Caco-2 (cell line): ENCODE measurements at regions not wholly inside any gene's neighbourhood (a gene's known extent, or its start where the extent isn't known, plus 50 kb on each side); places are given as distances from the start of the nearest gene placed in this dataset.

ENCODE experiments used
- BruUV-seq: library from RNA; stranded (reverse); fragments of 400-500 nt; replicated peaks from 2 replicates; lab custom pipeline; 2021; lab: Mats Ljungman, UMichigan
- CTCF ChIA-PET: fragments of 300-600 bp; sonication (Branson Sonifier 250); formaldehyde crosslinking; loops from one replicate; lab custom pipeline; 2022; ENCODE audit warnings: antibody characterized with exemption; lab: Charles Lee
- POLR2A ChIA-PET: fragments of 300-600 bp; sonication (Branson Sonifier 250); formaldehyde crosslinking; loops from one replicate; lab custom pipeline; 2022; ENCODE audit warnings: antibody characterized with exemption; lab: Charles Lee
- DNase-seq, 2 experiments: peaks; one replicate each; pipeline versions ENCODE4 v3.0.0 to v3.0.0-alpha.2; 2020 to 2022
- H3K27me3 ChIP-seq: replicated peaks from 2 replicates; pipeline ENCODE4 v1.6.0; 2011; ENCODE audit warnings: low read length; ENCODE audit not compliant: control insufficient read depth, insufficient read depth
- H3K36me3 ChIP-seq: 2 replicates; pipeline ENCODE4 v1.5.1; 2011; ENCODE audit warnings: low read length; ENCODE audit not compliant: control insufficient read depth, insufficient read depth
- H3K4me1 ChIP-seq: fragments of 250-450 bp; sonication (Bioruptor Pico); 2 replicates; pipeline ENCODE4 v1.5.1; 2020; ENCODE audit warnings: mild to moderate bottlenecking
- H3K4me3 ChIP-seq: 2 replicates; pipeline ENCODE4 v1.5.1; 2011; ENCODE audit warnings: low read depth, mild to moderate bottlenecking, control low read depth, low read length
- H3K9me3 ChIP-seq: fragments of 250-450 bp; sonication (Bioruptor Pico); 2 replicates; pipeline ENCODE4 v1.5.1; 2020; ENCODE audit warnings: mild to moderate bottlenecking, moderate library complexity
- H3K27ac Mint-ChIP-seq: one replicate; pipeline ENCODE4 v1.8.0; 2022; ENCODE audit warnings: mixed read lengths; ENCODE audit not compliant: unreplicated experiment
- H3K27me3 Mint-ChIP-seq: one replicate; pipeline ENCODE4 v1.8.0; 2022; ENCODE audit warnings: mixed read lengths; ENCODE audit not compliant: insufficient read depth, unreplicated experiment
- H3K36me3 Mint-ChIP-seq: one replicate; pipeline ENCODE4 v1.8.0; 2022; ENCODE audit warnings: mild to moderate bottlenecking, mixed read lengths; ENCODE audit not compliant: insufficient read depth, unreplicated experiment
- H3K4me1 Mint-ChIP-seq: one replicate; pipeline ENCODE4 v1.8.0; 2022; ENCODE audit warnings: low read depth, mixed read lengths; ENCODE audit not compliant: unreplicated experiment
- H3K4me3 Mint-ChIP-seq: one replicate; pipeline ENCODE4 v1.8.0; 2022; ENCODE audit warnings: mild to moderate bottlenecking, moderate library complexity, mixed read lengths; ENCODE audit not compliant: unreplicated experiment
- H3K9me3 Mint-ChIP-seq: one replicate; pipeline ENCODE4 v1.8.0; 2022; ENCODE audit warnings: mixed read lengths; ENCODE audit not compliant: unreplicated experiment
- intact Hi-C: fragments of 100-400 bp; cut with micrococcal nuclease; formaldehyde crosslinking; loops from one replicate; pipeline ENCODE4 v1.10.0; 2022; ENCODE audit not compliant: unreplicated experiment
- TF ChIP-seq, protein P1 (sequence below), 2 experiments: fragments of 200-600 bp in 1 of 2; IDR thresholded peaks; 1 replicate in 1 of 2; 2 replicates in 1 of 2; pipeline versions ENCODE4 v1.5.1 to v1.8.0; 2011 to 2022; ENCODE audit warnings: antibody characterized with exemption in 1 of 2, control low read depth in 1 of 2, inconsistent platforms in 1 of 2, low read depth in 1 of 2, low read length in 1 of 2, mild to moderate bottlenecking in 1 of 2, moderate library complexity in 1 of 2; ENCODE audit not compliant: insufficient read depth in 1 of 2, severe bottlenecking in 1 of 2, unreplicated experiment in 1 of 2

DNA sequence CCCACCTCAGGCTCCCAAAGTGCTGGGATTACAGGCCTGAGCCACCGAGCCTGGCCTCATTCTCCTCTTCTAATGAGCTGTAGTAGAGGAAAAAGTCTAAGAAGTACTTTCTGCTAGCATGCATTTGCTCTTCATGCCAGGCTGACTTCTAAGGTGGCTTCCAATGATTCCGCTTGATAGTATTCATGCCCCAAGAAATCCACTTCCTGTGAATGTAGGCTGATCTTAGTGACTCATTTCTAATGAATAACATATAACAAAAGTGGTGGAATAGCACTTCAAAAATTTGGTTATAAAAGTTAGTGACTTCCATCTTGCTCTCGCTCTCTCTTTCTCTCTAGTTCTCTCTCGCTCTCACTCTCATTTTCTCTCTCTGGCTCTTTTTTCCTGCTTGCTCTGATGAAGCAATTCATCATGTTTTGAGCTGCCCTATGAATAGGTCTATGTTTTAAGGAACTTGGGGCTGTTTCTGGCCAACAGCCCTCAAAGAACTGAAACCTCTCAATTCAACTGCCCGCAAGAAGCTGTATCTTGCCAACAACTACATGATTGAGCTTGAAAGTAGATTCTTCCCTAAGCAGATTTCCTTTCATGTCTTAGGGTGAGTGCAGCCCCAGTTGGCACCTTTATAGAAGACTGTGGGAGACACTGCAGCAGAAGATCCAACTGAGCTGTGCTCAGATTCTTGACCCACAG, 282.9 kb downstream of the RMST start:
- DNase-seq: no peak
- no peak overlapping the region for H3K4me3 ChIP-seq
- H3K9me3 Mint-ChIP-seq: no peaks in the 10 kb centered on the region
- ChIA-PET CTCF (no interaction called here), POLR2A (no interaction called here)
- BruUV-seq: no TSS peak
- H3K4me1 Mint-ChIP-seq: no peaks in the 10 kb centered on the region
- H3K27me3 Mint-ChIP-seq: no peaks in the 10 kb centered on the region
- no peaks in the 10 kb centered on the region for H3K4me1 ChIP-seq
- H3K27me3 ChIP-seq: no peaks in the 10 kb centered on the region
- TF ChIP-seq, protein P1, sequence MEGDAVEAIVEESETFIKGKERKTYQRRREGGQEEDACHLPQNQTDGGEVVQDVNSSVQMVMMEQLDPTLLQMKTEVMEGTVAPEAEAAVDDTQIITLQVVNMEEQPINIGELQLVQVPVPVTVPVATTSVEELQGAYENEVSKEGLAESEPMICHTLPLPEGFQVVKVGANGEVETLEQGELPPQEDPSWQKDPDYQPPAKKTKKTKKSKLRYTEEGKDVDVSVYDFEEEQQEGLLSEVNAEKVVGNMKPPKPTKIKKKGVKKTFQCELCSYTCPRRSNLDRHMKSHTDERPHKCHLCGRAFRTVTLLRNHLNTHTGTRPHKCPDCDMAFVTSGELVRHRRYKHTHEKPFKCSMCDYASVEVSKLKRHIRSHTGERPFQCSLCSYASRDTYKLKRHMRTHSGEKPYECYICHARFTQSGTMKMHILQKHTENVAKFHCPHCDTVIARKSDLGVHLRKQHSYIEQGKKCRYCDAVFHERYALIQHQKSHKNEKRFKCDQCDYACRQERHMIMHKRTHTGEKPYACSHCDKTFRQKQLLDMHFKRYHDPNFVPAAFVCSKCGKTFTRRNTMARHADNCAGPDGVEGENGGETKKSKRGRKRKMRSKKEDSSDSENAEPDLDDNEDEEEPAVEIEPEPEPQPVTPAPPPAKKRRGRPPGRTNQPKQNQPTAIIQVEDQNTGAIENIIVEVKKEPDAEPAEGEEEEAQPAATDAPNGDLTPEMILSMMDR (IDR thresholded peaks at IDR 0.05; ENCODE audit: insufficient read depth in 1 of 2, low read depth in 1 of 2, low read length in 1 of 2, severe bottlenecking in 1 of 2, unreplicated experiment in 1 of 2): no peak
- no peaks in the 10 kb centered on the region for H3K9me3 ChIP-seq
- intact Hi-C loops: no loop called here
- no peaks in the 10 kb centered on the region for H3K36me3 Mint-ChIP-seq
- no peak overlapping the region for H3K27ac Mint-ChIP-seq
- no peak overlapping the region for H3K4me3 Mint-ChIP-seq
- no peaks in the 10 kb centered on the region for H3K36me3 ChIP-seq

DNA sequence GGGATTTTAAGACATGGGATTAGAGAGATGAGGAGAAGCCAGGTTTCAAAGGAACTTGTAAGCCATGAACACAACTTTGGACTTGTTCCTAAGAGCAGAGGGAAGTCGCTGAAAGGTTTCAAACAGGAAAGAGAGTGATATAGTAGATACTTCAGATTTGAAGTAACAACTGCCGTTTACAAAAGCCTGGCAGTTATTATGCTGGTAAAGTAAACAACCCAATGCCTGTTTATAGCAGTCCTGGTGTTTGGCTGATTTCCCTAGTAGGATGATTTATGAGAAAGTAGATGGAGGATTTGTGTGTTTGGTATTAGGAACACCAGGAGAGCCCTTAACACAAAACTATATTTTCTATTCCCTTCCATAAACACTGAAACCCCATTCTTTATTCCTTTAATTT, 285.7 kb downstream of the RMST start:
- CTCF ChIA-PET: no interaction called here
- no peaks in the 10 kb centered on the region for H3K27me3 ChIP-seq
- Mint-ChIP-seq H3K36me3 (no peaks in the 10 kb centered on the region), H3K4me3 (no peak overlapping the region), H3K9me3 (no peaks in the 10 kb centered on the region), H3K27ac (no peak overlapping the region), H3K27me3 (no peaks in the 10 kb centered on the region), H3K4me1 (peaks cover 6% of the 10 kb centered on the region)
- TF ChIP-seq, protein P1 (IDR thresholded peaks at IDR 0.05; ENCODE audit: insufficient read depth in 1 of 2, low read depth in 1 of 2, low read length in 1 of 2, severe bottlenecking in 1 of 2, unreplicated experiment in 1 of 2): no peak
- H3K9me3 ChIP-seq: no peaks in the 10 kb centered on the region
- no peak for DNase-seq
- POLR2A ChIA-PET: no interaction called here
- no TSS peak for BruUV-seq
- peaks cover 3% of the 10 kb centered on the region for H3K4me1 ChIP-seq
- no peak overlapping the region for H3K4me3 ChIP-seq
- intact Hi-C loops: no loop called here
- no peaks in the 10 kb centered on the region for H3K36me3 ChIP-seq

DNA sequence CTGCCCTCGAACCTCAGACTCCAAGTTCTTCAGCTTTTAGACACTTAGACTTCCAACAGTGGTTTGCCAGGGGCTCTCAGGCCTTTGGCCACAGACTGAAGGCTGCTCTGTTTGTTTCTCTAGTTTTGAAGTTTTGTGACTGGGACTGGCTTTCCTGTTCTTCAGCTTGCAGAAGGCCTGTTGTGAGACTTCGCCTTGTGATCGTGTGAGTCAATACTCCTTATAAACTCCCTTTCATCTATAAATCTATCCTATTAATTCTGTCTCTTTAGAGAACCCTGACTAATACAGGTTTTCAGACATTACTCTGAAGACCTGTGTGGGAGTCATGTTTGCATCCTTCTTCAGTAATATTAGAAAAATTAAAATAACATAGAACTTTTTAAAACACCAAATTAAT, 289.1 kb downstream of the RMST start:
- H3K4me3 Mint-ChIP-seq: no peak overlapping the region
- H3K9me3 ChIP-seq: no peaks in the 10 kb centered on the region
- H3K36me3 ChIP-seq: no peaks in the 10 kb centered on the region
- H3K27me3 Mint-ChIP-seq: no peaks in the 10 kb centered on the region
- no peak overlapping the region for H3K27ac Mint-ChIP-seq
- no peaks in the 10 kb centered on the region for H3K27me3 ChIP-seq
- DNase-seq: no peak
- H3K4me1 Mint-ChIP-seq: peaks cover 10% of the 10 kb centered on the region
- TF ChIP-seq, protein P1 (IDR thresholded peaks at IDR 0.05; ENCODE audit: insufficient read depth in 1 of 2, low read depth in 1 of 2, low read length in 1 of 2, severe bottlenecking in 1 of 2, unreplicated experiment in 1 of 2): no peak
- intact Hi-C loops: no loop called here
- POLR2A ChIA-PET: no interaction called here
- H3K4me3 ChIP-seq: no peak overlapping the region
- no peaks in the 10 kb centered on the region for H3K36me3 Mint-ChIP-seq
- BruUV-seq: no TSS peak
- no peaks in the 10 kb centered on the region for H3K9me3 Mint-ChIP-seq
- CTCF ChIA-PET: no interaction called here
- peaks cover 10% of the 10 kb centered on the region for H3K4me1 ChIP-seq
